ENCODE measurements at regions not wholly inside any gene's neighbourhood (a gene's known extent, or its start where the extent isn't known, plus 50 kb on each side); places are given as distances from the start of the nearest gene placed in this dataset.

DNA sequence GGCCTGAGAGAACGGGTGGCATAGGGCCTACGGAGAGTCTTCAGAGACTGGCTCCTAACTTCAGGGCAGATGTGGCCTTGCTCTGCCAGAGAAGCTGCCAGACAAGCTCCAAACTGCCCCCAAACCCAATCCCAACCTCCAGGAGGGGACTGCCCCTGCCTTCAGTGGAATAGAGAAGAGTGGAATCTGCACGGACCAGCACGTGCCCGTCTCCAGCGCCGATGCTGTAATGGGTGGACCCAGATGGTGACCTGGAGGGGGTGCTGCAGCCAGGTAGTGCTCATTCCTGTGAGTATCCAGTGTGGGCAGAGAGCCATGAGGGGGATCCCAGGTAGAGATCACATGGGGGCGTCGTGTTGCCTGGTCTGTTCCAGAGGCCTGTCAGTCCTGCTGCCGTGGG is 73.2 kb upstream of the NKX1-1 start:
- Mint-ChIP-seq H3K27ac (no peak overlapping the region), H3K27me3 (peaks cover 11 to 12% of the 10 kb centered on the region in 2 donors), H3K4me1 (no peaks in the 10 kb centered on the region), H3K9me3 (peaks cover under 1 to 49% (median 24%) of the 10 kb centered on the region in 8 donors), H3K36me3 (no peaks in the 10 kb centered on the region), H3K4me3 (no peak overlapping the region)
- DNase-seq, result no peak
- ChIA-PET CTCF (ENCODE audit: partially characterized antibody) (no interaction called here), POLR2A (ENCODE audit: partially characterized antibody) (no interaction called here)
- Histone ChIP-seq H3K4me3 (ENCODE audit: low read length in 2 of 2) (no peak overlapping the region), H3K27ac (ENCODE audit: low read depth, low read length) (no peak overlapping the region), H3K4me1 (ENCODE audit: insufficient read depth, low read length) (no peaks in the 10 kb centered on the region), H3K36me3 (ENCODE audit: insufficient read depth, low read length) (no peaks in the 10 kb centered on the region), H3K9me3 (ENCODE audit: control insufficient read depth in 1 of 2, low read length in 2 of 2) (peaks cover 0 to 3% of the 10 kb centered on the region in 2 donors), H3K27me3 (ENCODE audit: insufficient read depth, low read length) (no peaks in the 10 kb centered on the region)
- intact Hi-C loops (cut with micrococcal nuclease), result no loop called here

DNA sequence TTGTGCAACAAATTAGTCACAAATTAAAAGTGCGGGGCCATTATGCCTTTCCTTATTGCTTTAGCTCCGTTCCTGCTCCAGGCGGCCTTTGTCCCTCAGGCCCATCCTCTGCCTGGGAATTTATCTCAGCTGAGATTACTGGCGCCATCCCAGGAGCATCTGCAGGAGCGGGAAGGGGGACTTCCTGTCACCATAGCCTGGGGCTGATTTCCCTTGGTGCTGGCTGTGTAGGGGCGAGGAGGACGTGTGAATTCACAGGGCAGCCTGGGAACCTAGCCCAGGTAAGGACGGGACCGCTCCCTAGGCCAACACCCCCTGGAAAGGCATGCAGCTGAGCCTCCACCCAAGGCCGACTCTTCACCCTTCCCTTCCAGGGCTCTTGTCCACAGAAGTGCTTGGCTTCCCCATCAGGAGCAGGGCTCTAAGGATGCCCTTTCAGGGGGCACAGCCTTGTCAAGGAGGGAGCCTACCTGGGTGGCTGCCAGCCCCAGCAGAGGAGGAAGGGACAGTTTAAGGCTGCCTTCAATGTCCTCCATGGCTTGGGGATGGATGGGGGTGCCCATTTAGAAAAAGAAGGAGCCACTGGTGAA is 72.6 kb upstream of the NKX1-1 start:
- Mint-ChIP-seq H3K4me1 (no peaks in the 10 kb centered on the region), H3K4me3 (no peak overlapping the region), H3K9me3 (peaks cover 0 to 43% (median 22%) of the 10 kb centered on the region in 8 donors), H3K27me3 (peaks cover 11% of the 10 kb centered on the region in 2 donors), H3K27ac (no peak overlapping the region), H3K36me3 (no peaks in the 10 kb centered on the region)
- H3K9me3 ChIP-seq (ENCODE audit: control insufficient read depth in 1 of 2, low read length in 2 of 2), result no peaks in the 10 kb centered on the region
- H3K4me3 ChIP-seq (ENCODE audit: low read length in 2 of 2), result no peak overlapping the region
- no peak for DNase-seq
- no peaks in the 10 kb centered on the region for H3K36me3 ChIP-seq (ENCODE audit: insufficient read depth, low read length)
- H3K4me1 ChIP-seq (ENCODE audit: insufficient read depth, low read length), result no peaks in the 10 kb centered on the region
- intact Hi-C loops (cut with micrococcal nuclease), result no loop called here
- ChIA-PET CTCF (ENCODE audit: partially characterized antibody) (no interaction called here), POLR2A (ENCODE audit: partially characterized antibody) (no interaction called here)
- H3K27me3 ChIP-seq (ENCODE audit: insufficient read depth, low read length), result no peaks in the 10 kb centered on the region
- no peak overlapping the region for H3K27ac ChIP-seq (ENCODE audit: low read depth, low read length)

DNA sequence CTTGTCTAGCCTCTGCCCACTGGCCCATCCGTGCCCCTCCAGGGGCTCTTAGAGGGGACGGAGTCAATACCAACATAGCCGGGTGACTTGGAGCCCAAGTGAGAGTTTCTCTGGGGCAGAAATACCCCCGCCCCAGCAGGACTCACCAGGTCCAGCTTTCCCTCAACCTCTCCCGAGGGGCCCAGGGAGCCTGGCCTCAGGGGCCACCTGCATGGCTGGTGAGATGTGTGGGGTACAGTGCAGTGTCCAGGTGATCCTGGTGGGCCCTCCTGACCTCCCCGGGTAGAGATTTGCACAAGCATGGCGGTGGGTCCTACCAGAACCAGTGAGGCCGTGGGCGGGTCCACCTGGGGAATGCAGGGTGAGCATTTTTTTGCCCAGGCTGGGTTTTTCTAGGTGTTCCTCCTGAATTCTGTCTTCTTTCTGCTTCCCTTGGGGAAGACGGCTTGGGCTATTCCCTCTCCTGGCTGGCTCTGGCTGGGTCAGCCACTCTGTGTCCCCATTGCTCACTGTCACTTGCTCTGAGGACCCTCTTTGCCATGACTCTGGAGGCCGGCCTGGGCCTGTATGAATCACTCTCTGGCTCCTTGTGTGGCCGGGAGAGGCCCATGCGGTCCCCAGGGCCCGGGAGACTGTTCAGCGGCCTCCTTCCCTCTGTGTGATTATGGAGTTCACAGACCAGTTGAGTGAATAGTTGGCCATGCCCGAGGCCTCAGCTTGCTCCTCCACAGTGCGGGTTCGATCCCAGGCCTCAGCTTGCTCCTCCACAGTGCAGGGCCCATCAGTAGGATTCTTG is 71.0 kb upstream of the NKX1-1 start:
- intact Hi-C loops (cut with micrococcal nuclease), result no loop called here
- POLR2A ChIA-PET (ENCODE audit: partially characterized antibody), result no interaction called here
- Mint-ChIP-seq H3K9me3 (peaks cover 0 to 31% (median 21%) of the 10 kb centered on the region in 8 donors), H3K4me3 (no peak overlapping the region), H3K36me3 (no peaks in the 10 kb centered on the region), H3K27ac (no peak overlapping the region), H3K27me3 (peaks cover 7 to 13% of the 10 kb centered on the region in 2 donors), H3K4me1 (no peaks in the 10 kb centered on the region)
- no peaks in the 10 kb centered on the region for H3K27me3 ChIP-seq (ENCODE audit: insufficient read depth, low read length)
- CTCF ChIA-PET (ENCODE audit: partially characterized antibody), result no interaction called here
- no peaks in the 10 kb centered on the region for H3K9me3 ChIP-seq (ENCODE audit: control insufficient read depth in 1 of 2, low read length in 2 of 2)
- no peaks in the 10 kb centered on the region for H3K36me3 ChIP-seq (ENCODE audit: insufficient read depth, low read length)
- H3K27ac ChIP-seq (ENCODE audit: low read depth, low read length), result no peak overlapping the region
- H3K4me1 ChIP-seq (ENCODE audit: insufficient read depth, low read length), result no peaks in the 10 kb centered on the region
- DNase-seq, result no peak
- H3K4me3 ChIP-seq (ENCODE audit: low read length in 2 of 2), result no peak overlapping the region

DNA sequence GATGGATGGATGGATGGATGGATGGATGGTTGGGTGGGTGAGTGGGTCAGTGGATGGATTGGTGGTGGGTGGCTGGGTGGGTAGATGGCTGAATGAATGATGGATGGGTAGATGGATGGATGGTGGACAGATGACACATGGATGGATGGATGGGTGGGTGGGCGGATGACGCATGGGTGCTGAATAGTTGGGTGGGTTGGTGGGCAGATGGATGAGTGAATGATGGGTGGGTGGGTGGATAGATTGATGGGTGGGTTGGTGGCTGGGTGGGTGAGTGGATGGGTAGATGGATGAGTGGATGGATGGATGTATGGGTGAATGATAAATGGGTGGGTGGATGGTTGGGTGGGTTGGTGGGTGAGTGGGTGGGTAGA is 69.9 kb upstream of the NKX1-1 start:
- intact Hi-C loops (cut with micrococcal nuclease), result no loop called here
- no peaks in the 10 kb centered on the region for H3K4me1 Mint-ChIP-seq
- H3K27ac Mint-ChIP-seq, result no peak overlapping the region
- no peaks in the 10 kb centered on the region for H3K4me1 ChIP-seq (ENCODE audit: insufficient read depth, low read length)
- H3K27ac ChIP-seq (ENCODE audit: low read depth, low read length), result no peak overlapping the region
- ChIA-PET CTCF (ENCODE audit: partially characterized antibody) (no interaction called here), POLR2A (ENCODE audit: partially characterized antibody) (no interaction called here)
- no peaks in the 10 kb centered on the region for H3K36me3 ChIP-seq (ENCODE audit: insufficient read depth, low read length)
- no peaks in the 10 kb centered on the region for H3K36me3 Mint-ChIP-seq
- H3K9me3 Mint-ChIP-seq, result peaks cover 0 to 22% (median 14%) of the 10 kb centered on the region in 8 donors
- no peak overlapping the region for H3K4me3 ChIP-seq (ENCODE audit: low read length in 2 of 2)
- peaks cover 7 to 12% of the 10 kb centered on the region in 2 donors for H3K27me3 Mint-ChIP-seq
- no peaks in the 10 kb centered on the region for H3K9me3 ChIP-seq (ENCODE audit: control insufficient read depth in 1 of 2, low read length in 2 of 2)
- no peaks in the 10 kb centered on the region for H3K27me3 ChIP-seq (ENCODE audit: insufficient read depth, low read length)
- DNase-seq, result no peak
- H3K4me3 Mint-ChIP-seq, result no peak overlapping the region

DNA sequence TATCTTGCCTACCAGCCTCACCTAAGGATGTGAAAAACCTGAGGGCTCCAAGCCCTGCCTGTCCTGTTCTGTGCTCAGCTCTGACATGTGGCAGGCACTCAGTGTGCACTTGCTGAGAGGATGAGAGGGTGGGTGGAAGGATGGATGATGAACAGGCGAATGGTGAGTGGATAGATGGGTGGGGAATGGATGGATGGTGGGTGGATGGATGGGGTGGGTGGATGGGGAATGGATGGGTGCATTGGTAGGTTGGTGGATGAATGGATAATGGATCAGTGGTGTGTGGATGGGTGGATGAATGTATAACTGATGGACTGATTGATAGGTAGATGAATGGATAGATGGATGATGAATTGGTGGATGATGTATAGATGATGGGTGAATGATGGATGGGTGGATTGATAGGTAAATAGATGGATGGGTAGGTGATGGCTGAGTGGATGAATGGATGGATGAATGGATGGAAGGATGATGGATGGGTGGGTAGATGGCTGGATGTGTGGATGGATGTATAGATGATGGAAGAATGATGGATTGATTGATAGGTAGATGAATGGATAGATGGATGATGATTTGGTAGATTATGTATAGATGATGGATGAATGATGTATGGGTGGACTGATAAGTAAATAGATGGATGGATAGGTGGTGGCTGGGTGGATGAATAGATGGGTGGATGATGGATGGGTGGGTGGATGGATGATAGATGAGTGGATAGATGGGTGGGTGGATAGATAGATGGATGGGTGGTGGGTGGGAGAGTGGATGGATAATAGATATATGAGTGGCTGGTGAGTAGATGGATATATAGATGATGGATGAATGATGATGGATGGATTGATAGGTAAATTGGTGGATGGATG is 69.3 kb upstream of the NKX1-1 start:
- peaks cover 8 to 17% of the 10 kb centered on the region in 2 donors for H3K27me3 Mint-ChIP-seq
- H3K36me3 Mint-ChIP-seq, result no peaks in the 10 kb centered on the region
- no peak overlapping the region for H3K4me3 Mint-ChIP-seq
- H3K9me3 Mint-ChIP-seq, result peaks cover 0 to 16% (median 9%) of the 10 kb centered on the region in 8 donors
- no peak for DNase-seq
- CTCF ChIA-PET (ENCODE audit: partially characterized antibody), result no interaction called here
- no peak overlapping the region for H3K27ac Mint-ChIP-seq
- no peaks in the 10 kb centered on the region for H3K4me1 Mint-ChIP-seq
- H3K9me3 ChIP-seq (ENCODE audit: control insufficient read depth in 1 of 2, low read length in 2 of 2), result no peaks in the 10 kb centered on the region
- POLR2A ChIA-PET (ENCODE audit: partially characterized antibody), result no interaction called here
- intact Hi-C loops (cut with micrococcal nuclease), result no loop called here
- no peaks in the 10 kb centered on the region for H3K27me3 ChIP-seq (ENCODE audit: insufficient read depth, low read length)
- H3K4me3 ChIP-seq (ENCODE audit: low read length in 2 of 2), result no peak overlapping the region
- no peak overlapping the region for H3K27ac ChIP-seq (ENCODE audit: low read depth, low read length)
- no peaks in the 10 kb centered on the region for H3K4me1 ChIP-seq (ENCODE audit: insufficient read depth, low read length)
- H3K36me3 ChIP-seq (ENCODE audit: insufficient read depth, low read length), result no peaks in the 10 kb centered on the region

DNA sequence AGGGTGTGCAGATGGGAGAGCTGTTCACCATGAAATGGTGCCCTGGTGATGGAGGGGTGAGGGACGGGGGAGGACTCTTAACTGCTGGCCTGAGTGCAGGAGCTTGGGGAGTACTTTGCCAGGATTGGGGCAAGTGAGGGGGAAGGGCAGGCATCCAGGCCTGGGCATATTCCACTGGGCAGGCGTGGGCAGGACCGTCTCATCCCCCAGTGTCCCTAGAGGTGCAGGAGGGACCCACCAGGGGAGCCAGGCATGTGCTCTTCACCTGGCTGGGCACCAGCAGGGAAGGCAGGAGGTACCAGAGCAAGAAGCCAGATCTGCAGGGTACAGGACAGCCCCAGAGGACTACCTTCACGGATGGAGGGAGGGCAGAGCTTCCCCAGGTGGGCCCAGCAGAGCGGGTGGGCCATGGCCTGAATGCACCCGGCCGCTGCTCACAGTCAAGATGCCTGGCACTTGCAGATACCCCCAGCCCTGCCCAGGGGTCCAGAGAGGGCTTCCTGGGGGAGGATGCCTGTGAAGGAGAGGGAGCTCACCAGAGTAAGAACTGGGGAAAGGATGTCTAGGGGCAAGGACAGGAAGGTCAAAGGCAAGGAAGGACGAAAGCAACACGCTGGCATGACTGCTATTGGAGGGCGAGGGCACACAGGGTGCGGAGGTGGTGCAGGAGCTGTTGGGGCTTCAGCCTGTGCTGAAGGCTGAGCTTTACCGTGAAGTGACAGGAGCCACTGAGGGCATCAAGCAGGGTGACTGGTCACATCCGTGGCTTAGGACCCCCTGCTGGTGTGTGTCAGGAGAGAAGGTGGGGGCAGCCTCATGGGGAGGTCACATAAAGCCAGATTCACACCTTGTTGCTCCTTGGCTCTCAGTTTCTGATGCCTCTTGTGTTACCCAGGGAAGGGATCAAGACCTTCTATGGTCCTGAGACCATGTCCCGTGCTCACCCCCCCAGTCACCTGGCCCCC is 68.2 kb upstream of the NKX1-1 start:
- CTCF ChIA-PET (ENCODE audit: partially characterized antibody), result no interaction called here
- peak overlapping the region in 1 of 7 donors; percentile 4 for H3K27ac Mint-ChIP-seq

More for the DNA sequence above, 68.2 kb upstream of the NKX1-1 start:
- DNase-seq, result no peak
- H3K4me1 ChIP-seq (ENCODE audit: insufficient read depth, low read length), result no peaks in the 10 kb centered on the region
- Mint-ChIP-seq H3K36me3 (no peaks in the 10 kb centered on the region), H3K27me3 (peaks cover 8 to 17% of the 10 kb centered on the region in 2 donors), H3K4me1 (no peaks in the 10 kb centered on the region), H3K4me3 (peak overlapping the region in 1 of 8 donors; percentile 56), H3K9me3 (peaks cover 0 to 6% (median under 1%) of the 10 kb centered on the region in 8 donors)
- no peak overlapping the region for H3K27ac ChIP-seq (ENCODE audit: low read depth, low read length)
- intact Hi-C loops (cut with micrococcal nuclease), result no loop called here
- POLR2A ChIA-PET (ENCODE audit: partially characterized antibody), result no interaction called here
- H3K36me3 ChIP-seq (ENCODE audit: insufficient read depth, low read length), result no peaks in the 10 kb centered on the region
- no peak overlapping the region for H3K4me3 ChIP-seq (ENCODE audit: low read length in 2 of 2)
- no peaks in the 10 kb centered on the region for H3K27me3 ChIP-seq (ENCODE audit: insufficient read depth, low read length)
- H3K9me3 ChIP-seq (ENCODE audit: control insufficient read depth in 1 of 2, low read length in 2 of 2), result no peaks in the 10 kb centered on the region

All from CD4-positive, alpha-beta memory T cell (primary cell).